ENCODE measurements at regions not wholly inside any gene's neighbourhood (a gene's known extent, or its start where the extent isn't known, plus 50 kb on each side); places are given as distances from the start of the nearest gene placed in this dataset.

DNA sequence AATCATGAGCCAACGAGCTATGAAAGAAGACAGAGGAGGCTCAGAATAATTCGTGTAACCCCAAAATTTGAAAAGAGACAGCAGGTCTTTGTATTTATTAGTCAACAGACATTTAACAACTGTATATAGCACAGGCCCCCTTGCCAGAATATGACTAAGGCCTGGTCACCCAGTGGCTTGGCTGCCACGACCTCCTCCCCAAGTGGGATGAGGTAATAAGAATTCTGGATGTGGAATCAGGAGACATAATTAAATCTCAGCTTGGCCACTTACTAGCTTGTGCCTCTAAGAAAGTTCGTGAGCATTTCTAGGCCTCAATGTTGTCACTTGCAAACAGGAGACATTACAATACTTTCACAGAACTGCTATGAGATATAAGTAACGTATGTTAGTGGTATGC, 134.2 kb upstream of the TNFSF4 start:
- no peaks in the 10 kb centered on the region; the same call in 1 of the 2 replicates for H3K4me1 ChIP-seq (ENCODE audit: control insufficient read depth, insufficient read depth, low read length)
- no peak overlapping the region for H2AFZ ChIP-seq (replicated peaks; ENCODE audit: low read length, poor library complexity)
- CTCF ChIA-PET, result no interaction called here
- POLR2A ChIA-PET (ENCODE audit: unreplicated experiment), result no interaction called here
- in situ Hi-C loops (cut with MboI; ENCODE audit: low sequenced_read_pairs), result no loop called here
- ATAC-seq (ENCODE audit: low read depth) (peak; percentile 66), DNase-seq (peak; percentile 82)
- H3K27ac ChIP-seq (ENCODE audit: insufficient read depth, low read length), result no peak overlapping the region
- H4K5ac ChIP-seq (ENCODE audit: low read depth, low read length), result no peak overlapping the region
- H3K14ac ChIP-seq (replicated peaks; ENCODE audit: low read depth, low read length), result no peak overlapping the region
- BruUV-seq (replicated peaks), result no TSS peak
- H2BK15ac ChIP-seq (ENCODE audit: low read depth, low read length), result no peak overlapping the region
- H3K4ac ChIP-seq (ENCODE audit: low read depth, low read length), result no peak overlapping the region
- no CpG with 5 or more reads among the region's 5 CpGs for WGBS, 2 experiments (ENCODE audit: extremely low coverage in 2 of 2, insufficient read length in 1 of 2)
- H3K9me1 ChIP-seq (ENCODE audit: insufficient read depth, low read length), result no peaks in the 10 kb centered on the region
- H3K4me3 ChIP-seq (ENCODE audit: insufficient read depth, low read depth, low read length), result no peak overlapping the region
- no peak overlapping the region for H3K23ac ChIP-seq (ENCODE audit: low read depth, low read length)
- no peak overlapping the region for H3K9ac ChIP-seq (ENCODE audit: low read depth, low read length)
- dilution Hi-C loops (cut with HindIII; ENCODE audit: low sequenced_read_pairs, unreplicated experiment), result no loop called here
- no peak overlapping the region for H3K4me2 ChIP-seq (ENCODE audit: low read depth, low read length)
- no peaks in the 10 kb centered on the region for H3K9me3 ChIP-seq (ENCODE audit: control insufficient read depth, insufficient read depth, low read length)
- no peak overlapping the region for H2BK5ac ChIP-seq (ENCODE audit: low read depth, low read length, poor library complexity, severe bottlenecking)
- H3K36me3 ChIP-seq (ENCODE audit: control insufficient read depth, insufficient read depth, low read length), result no peaks in the 10 kb centered on the region
- H3K79me1 ChIP-seq (ENCODE audit: low read depth in 1 of 2, low read length in 2 of 2), result no peaks in the 10 kb centered on the region
- H4K91ac ChIP-seq (ENCODE audit: insufficient read depth, low read depth, low read length), result no peak overlapping the region
- no peak overlapping the region for H3K56ac ChIP-seq (ENCODE audit: extremely low read depth, insufficient read depth, low read length)
- no peak overlapping the region for H2AK9ac ChIP-seq (replicated peaks; ENCODE audit: low read depth, low read length, poor library complexity)
- no peak overlapping the region for H3K18ac ChIP-seq (ENCODE audit: low read depth, low read length)
- no peak overlapping the region for H2BK120ac ChIP-seq (ENCODE audit: low read depth, low read length)
- no peaks in the 10 kb centered on the region for H3K27me3 ChIP-seq (ENCODE audit: control insufficient read depth, insufficient read depth, low read length)
- no peak overlapping the region for H4K8ac ChIP-seq (ENCODE audit: low read depth in 2 of 2, low read length in 2 of 2)
- H2AK5ac ChIP-seq (ENCODE audit: low read depth, low read length), result no peak overlapping the region
- TF ChIP-seq RCOR1 (IDR thresholded peaks at IDR 0.05; ENCODE audit: insufficient replicate concordance, low read length), result no peak
- TF ChIP-seq, protein P1, sequence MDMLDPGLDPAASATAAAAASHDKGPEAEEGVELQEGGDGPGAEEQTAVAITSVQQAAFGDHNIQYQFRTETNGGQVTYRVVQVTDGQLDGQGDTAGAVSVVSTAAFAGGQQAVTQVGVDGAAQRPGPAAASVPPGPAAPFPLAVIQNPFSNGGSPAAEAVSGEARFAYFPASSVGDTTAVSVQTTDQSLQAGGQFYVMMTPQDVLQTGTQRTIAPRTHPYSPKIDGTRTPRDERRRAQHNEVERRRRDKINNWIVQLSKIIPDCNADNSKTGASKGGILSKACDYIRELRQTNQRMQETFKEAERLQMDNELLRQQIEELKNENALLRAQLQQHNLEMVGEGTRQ (IDR thresholded peaks at IDR 0.05; ENCODE audit: low read depth, low read length), result no peak
- peak; percentile 24; the same call in 1 of the 2 replicates for TF ChIP-seq CEBPB (IDR thresholded peaks at IDR 0.05; ENCODE audit: low read depth, low read length)
- no peak for TF ChIP-seq MAFK (IDR thresholded peaks at IDR 0.05; ENCODE audit: low read depth, low read length)
- no peak for TF ChIP-seq MXI1 (IDR thresholded peaks at IDR 0.05; ENCODE audit: borderline replicate concordance, low read depth, low read length)
- no peak for TF ChIP-seq POLR2A (IDR thresholded peaks at IDR 0.05; ENCODE audit: low read depth, low read length)
- intact Hi-C loops (cut with micrococcal nuclease), result no loop called here
- no peak overlapping the region for H2BK20ac ChIP-seq (ENCODE audit: low read depth, low read length)
- no peaks in the 10 kb centered on the region for H4K20me1 ChIP-seq (ENCODE audit: insufficient read depth, low read length)

Measured in IMR-90 (cell line).